ENCODE measurements at regions not wholly inside any gene's neighbourhood (a gene's known extent, or its start where the extent isn't known, plus 50 kb on each side); places are given as distances from the start of the nearest gene placed in this dataset.

- no peak for DNase-seq (ENCODE audit: low read depth in 3 of 3)
Measured at GRCh38 chr6:92635553-92636153, 783.7 kb downstream of the EPHA7 start.

- DNase-seq (ENCODE audit: low read depth in 3 of 3) = no peak
Measured at GRCh38 chr6:92634561-92634960, 784.8 kb downstream of the EPHA7 start.

GRCh38 chr6:92623431-92623830, 795.9 kb downstream of the EPHA7 start:
- no peak for DNase-seq (ENCODE audit: low read depth in 3 of 3)

GRCh38 chr6:92617721-92618120, 801.6 kb downstream of the EPHA7 start:
- no peak for DNase-seq (ENCODE audit: low read depth in 3 of 3)

- DNase-seq (ENCODE audit: low read depth in 3 of 3) = no peak
Measured at GRCh38 chr6:92608751-92609150, 810.6 kb downstream of the EPHA7 start.

GRCh38 chr6:92593201-92593600, 826.2 kb downstream of the EPHA7 start:
- no peak for DNase-seq (ENCODE audit: low read depth in 3 of 3)

- no peak for DNase-seq (ENCODE audit: low read depth in 3 of 3)
Measured at GRCh38 chr6:92589996-92590395, 829.4 kb downstream of the EPHA7 start.

- no peak for DNase-seq (ENCODE audit: low read depth in 3 of 3)
Measured at GRCh38 chr6:92588148-92588547, 831.2 kb downstream of the EPHA7 start.

GRCh38 chr6:92587525-92587924, 831.8 kb downstream of the EPHA7 start:
- DNase-seq (ENCODE audit: low read depth in 3 of 3) = no peak

GRCh38 chr6:92586236-92586977, 833.0 kb downstream of the EPHA7 start:
- DNase-seq (ENCODE audit: low read depth in 3 of 3) = no peak

- DNase-seq (ENCODE audit: low read depth in 3 of 3) = no peak
Measured at GRCh38 chr6:92582211-92582610, 837.1 kb downstream of the EPHA7 start.

GRCh38 chr6:92577077-92577719, 842.2 kb downstream of the EPHA7 start:
- no peak for DNase-seq (ENCODE audit: low read depth in 3 of 3)

- no peak for DNase-seq (ENCODE audit: low read depth in 3 of 3)
Measured at GRCh38 chr6:92568541-92568940, 850.8 kb downstream of the EPHA7 start.

GRCh38 chr6:92566632-92567031, 852.7 kb downstream of the EPHA7 start:
- no peak for DNase-seq (ENCODE audit: low read depth in 3 of 3)

- DNase-seq (ENCODE audit: low read depth in 3 of 3) = no peak
Measured at GRCh38 chr6:92564376-92564775, 855.0 kb downstream of the EPHA7 start.

GRCh38 chr6:92559611-92560010, 859.7 kb downstream of the EPHA7 start:
- no peak for DNase-seq (ENCODE audit: low read depth in 3 of 3)

GRCh38 chr6:92559003-92559402, 860.4 kb downstream of the EPHA7 start:
- no peak for DNase-seq (ENCODE audit: low read depth in 3 of 3)

GRCh38 chr6:92550501-92550900, 868.9 kb downstream of the EPHA7 start:
- no peak for DNase-seq (ENCODE audit: low read depth in 3 of 3)

- no peak for DNase-seq (ENCODE audit: low read depth in 3 of 3)
Measured at GRCh38 chr6:92545861-92546260, 873.5 kb downstream of the EPHA7 start.

GRCh38 chr6:92541448-92542060, 877.8 kb downstream of the EPHA7 start:
- no peak for DNase-seq (ENCODE audit: low read depth in 3 of 3)

- DNase-seq (ENCODE audit: low read depth in 3 of 3) = no peak
Measured at GRCh38 chr6:92538926-92539325, 880.4 kb downstream of the EPHA7 start.

GRCh38 chr6:92538275-92538674, 881.1 kb downstream of the EPHA7 start:
- DNase-seq (ENCODE audit: low read depth in 3 of 3) = no peak

GRCh38 chr6:92534109-92534508, 885.2 kb downstream of the EPHA7 start:
- no peak for DNase-seq (ENCODE audit: low read depth in 3 of 3)
